KOPT-K1 (cell line): ENCODE measurements at regions not wholly inside any gene's neighbourhood (a gene's known extent, or its start where the extent isn't known, plus 50 kb on each side); places are given as distances from the start of the nearest gene placed in this dataset.

Experiments used
- H3K27ac ChIP-seq: fragments of 200-600 bp; sonication (generic); 2 replicates; pipeline ENCODE4 v1.5.1; 2016; ENCODE audit warnings: antibody characterized with exemption, mild to moderate bottlenecking, low read depth, low read length; ENCODE audit not compliant: poor library complexity, severe bottlenecking
- H3K36me3 ChIP-seq: fragments of 200-600 bp; sonication (generic); 2 replicates; pipeline ENCODE4 v1.5.1; 2017; ENCODE audit warnings: antibody characterized with exemption, mild to moderate bottlenecking, low read length, moderate library complexity; ENCODE audit not compliant: insufficient read depth
- H3K9me3 ChIP-seq: fragments of 200-600 bp; sonication (generic); 2 replicates; pipeline ENCODE4 v1.5.1; 2017; ENCODE audit warnings: antibody characterized with exemption, low read length, mild to moderate bottlenecking; ENCODE audit not compliant: insufficient read depth, poor library complexity, severe bottlenecking

- no peak overlapping the region for H3K27ac ChIP-seq
- H3K36me3 ChIP-seq: no peaks in the 10 kb centered on the region
- H3K9me3 ChIP-seq: no peaks in the 10 kb centered on the region
Measured at GRCh38 chr17:73715769-73716168, 71.5 kb upstream of the SDK2 start.

GRCh38 chr17:73717690-73718089 is 73.4 kb upstream of the SDK2 start:
- no peaks in the 10 kb centered on the region for H3K9me3 ChIP-seq
- H3K27ac ChIP-seq: no peak overlapping the region
- H3K36me3 ChIP-seq: no peaks in the 10 kb centered on the region

DNA sequence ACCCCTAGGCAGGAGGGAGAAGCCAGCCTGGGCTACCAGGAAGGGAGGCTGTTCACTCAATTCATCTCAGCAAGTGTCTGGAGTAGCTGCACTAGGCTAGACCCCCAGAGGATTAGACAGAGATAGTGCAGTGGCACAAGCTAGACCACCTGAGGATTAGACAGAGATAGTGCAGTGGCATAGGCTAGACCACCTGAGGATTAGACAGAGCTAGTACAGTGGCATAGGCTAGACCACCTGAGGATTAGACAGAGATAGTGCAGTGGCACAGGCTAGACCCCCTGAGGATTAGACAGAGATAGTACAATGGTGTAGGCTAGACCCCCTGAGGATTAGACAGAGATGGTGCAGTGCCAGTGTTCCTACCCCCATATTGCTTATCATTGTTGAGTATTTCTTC is 74.1 kb upstream of the SDK2 start:
- no peaks in the 10 kb centered on the region for H3K9me3 ChIP-seq
- no peaks in the 10 kb centered on the region for H3K36me3 ChIP-seq
- H3K27ac ChIP-seq: no peak overlapping the region

- Histone ChIP-seq H3K27ac (peak overlapping the region; percentile 57), H3K36me3 (no peaks in the 10 kb centered on the region), H3K9me3 (no peaks in the 10 kb centered on the region)
Measured at GRCh38 chr17:73718912-73719311, 74.7 kb upstream of the SDK2 start.

DNA sequence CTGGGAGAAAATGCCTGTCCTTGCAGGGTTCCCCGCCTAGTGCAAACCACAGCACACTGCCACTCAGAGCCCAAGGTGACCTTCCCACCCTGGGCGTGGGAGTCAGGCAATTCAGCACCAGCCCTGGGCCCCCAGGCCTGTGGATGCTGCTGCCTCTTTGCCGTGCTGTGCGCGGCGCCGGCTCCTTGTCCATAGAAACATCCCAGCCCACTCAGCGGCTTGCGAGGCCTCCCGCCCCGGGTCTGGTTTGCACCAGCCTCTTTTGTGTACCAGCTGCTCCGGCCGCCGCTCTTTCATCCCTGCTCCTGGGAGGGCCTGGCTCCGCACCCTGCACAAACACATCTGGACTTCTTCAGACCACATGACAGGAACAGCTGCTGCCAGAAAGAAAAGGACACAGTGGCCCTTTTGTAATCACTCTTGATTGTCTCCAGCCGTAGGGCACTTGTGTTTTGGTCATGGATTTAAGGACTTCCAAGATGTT is 75.4 kb upstream of the SDK2 start:
- Histone ChIP-seq H3K9me3 (no peaks in the 10 kb centered on the region), H3K27ac (peak overlapping the region; percentile 57), H3K36me3 (no peaks in the 10 kb centered on the region)

DNA sequence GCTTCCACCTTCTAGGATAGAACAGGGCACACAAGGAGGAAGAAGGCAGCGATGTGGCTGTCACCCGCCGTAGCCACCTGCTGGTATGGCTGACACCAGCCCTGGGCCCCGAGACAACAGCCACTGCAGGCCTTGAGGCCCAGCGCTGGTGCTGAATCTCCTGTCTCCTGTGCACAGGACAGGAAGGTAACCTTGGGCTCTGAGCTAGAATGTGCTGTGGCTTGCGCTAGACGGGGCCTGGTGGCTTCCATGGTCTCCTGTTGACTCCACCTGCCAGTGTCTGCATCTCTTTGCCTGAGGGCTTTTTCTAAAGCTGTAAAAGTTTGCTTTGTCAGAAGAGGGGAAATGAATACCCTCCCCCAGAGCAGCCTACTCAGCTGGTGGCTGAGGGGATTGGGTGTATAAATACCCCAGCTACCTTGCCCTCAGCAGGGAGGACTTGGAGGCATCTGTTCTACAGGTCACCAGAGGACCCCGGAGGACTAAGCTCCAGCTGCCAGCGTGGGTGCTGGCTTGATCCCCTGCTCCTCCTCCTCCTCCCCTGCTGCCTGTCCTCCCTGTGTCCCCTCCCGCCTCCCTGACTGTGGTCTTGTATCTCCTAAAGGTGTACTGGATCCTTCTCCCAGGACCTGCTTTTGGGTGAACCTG is 76.1 kb upstream of the SDK2 start:
- H3K9me3 ChIP-seq: no peaks in the 10 kb centered on the region
- no peaks in the 10 kb centered on the region for H3K36me3 ChIP-seq
- peak overlapping the region; percentile 57 for H3K27ac ChIP-seq

DNA sequence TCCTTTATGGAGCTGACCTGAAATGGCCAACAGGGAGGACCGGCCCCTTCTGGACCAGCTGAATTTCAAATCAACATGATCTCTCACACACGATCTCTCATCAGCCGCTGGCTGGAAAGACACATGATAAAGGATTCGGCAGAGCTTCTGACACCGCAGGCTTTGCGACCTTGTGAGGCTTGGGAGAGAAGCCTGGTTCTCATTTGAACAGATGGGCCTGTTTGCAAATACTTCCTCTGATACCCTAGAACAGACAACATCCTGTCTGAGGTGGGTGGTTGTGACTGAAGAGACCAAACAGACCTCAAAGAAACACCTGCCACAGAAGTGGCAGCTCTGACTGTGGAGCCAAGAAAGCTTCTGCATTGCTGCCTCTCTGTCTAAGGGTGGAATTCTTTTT is 77.9 kb upstream of the SDK2 start:
- Histone ChIP-seq H3K27ac (peak overlapping the region; percentile 68), H3K9me3 (no peaks in the 10 kb centered on the region), H3K36me3 (no peaks in the 10 kb centered on the region)

DNA sequence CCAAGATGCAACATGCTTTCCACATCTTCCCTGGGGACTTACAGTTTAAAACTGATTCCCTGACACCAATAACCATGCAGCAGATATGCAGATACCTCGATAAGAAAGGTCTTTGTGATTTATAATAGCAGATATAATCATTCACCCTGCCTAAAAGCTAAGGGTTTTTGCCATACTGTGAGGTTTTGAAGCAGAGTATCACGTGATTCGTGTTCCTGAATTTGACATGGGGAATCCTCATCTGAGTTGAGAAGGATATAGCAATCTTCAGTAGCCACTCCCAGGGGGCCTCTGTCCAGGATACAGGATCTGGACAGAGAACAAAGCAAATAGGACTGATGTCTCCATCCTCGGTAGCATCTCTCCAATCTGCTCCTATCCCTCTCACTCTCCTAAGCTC is 79.1 kb upstream of the SDK2 start:
- peak overlapping the region; percentile 61 for H3K27ac ChIP-seq
- no peaks in the 10 kb centered on the region for H3K9me3 ChIP-seq
- no peaks in the 10 kb centered on the region for H3K36me3 ChIP-seq

DNA sequence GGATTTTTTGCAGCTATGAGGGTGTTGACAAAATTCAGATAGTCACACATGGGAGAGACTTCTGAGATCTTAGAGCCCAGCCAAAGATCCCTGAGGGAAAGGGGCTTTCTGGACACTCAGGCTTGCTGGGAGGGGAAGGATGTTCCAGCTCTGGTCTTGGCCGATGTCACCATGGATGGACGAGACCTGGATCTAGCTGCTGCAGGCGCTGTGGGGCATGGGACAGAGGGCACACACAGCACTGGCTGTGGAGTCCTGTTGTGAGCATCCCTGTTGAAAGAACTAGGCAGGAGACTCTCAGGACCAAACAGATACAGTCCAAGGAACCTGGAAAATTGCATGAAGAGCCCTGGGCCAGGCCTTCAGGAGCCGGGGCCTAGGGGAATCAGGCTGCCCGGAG is 80.1 kb upstream of the SDK2 start:
- Histone ChIP-seq H3K27ac (no peak overlapping the region), H3K36me3 (no peaks in the 10 kb centered on the region), H3K9me3 (no peaks in the 10 kb centered on the region)

DNA sequence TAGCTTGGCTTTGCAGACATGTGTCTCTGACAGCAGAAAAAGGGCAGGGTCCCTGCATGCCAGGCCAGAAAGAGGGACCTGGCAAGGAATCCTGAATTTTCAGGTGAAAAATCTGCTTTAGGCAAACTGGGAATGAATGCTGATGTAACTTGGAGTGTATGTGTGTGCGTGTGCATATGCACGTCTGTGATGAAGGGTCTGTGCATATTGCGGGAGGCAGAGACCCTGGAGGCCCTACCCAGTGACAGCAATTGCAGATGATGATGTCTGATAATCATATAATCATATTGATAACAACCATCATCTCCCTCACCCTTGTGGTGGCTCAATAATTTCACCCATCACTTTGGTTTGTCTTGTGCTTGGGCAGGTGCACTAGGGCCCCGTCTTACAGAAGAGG is 80.7 kb upstream of the SDK2 start:
- no peak overlapping the region for H3K27ac ChIP-seq
- no peaks in the 10 kb centered on the region for H3K36me3 ChIP-seq
- H3K9me3 ChIP-seq: peaks cover 3% of the 10 kb centered on the region

GRCh38 chr17:73725794-73726515 is 81.7 kb upstream of the SDK2 start:
- H3K27ac ChIP-seq: no peak overlapping the region
- no peaks in the 10 kb centered on the region for H3K36me3 ChIP-seq

DNA sequence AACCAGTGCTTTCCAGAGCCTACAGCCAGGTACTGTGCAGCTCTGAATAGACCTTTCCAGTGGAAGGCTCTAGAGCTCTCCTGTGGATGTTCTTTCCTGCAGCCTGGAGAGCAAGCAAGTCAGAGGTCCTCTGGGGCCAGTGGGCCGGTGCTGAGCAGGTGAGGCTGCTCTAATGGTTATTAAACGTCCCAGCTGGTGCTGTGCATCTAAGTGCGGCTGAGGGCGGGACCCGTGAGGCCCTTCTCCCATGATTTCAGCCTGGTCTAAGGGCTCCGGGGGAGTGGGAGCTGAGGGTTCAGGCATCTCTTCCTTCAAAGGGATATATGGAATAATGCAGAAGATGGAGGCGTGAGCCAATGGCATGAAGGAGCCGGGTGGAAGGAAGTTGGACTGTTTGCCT is 83.7 kb upstream of the SDK2 start:
- Histone ChIP-seq H3K27ac (no peak overlapping the region), H3K36me3 (no peaks in the 10 kb centered on the region), H3K9me3 (peaks cover 26% of the 10 kb centered on the region)

More at GRCh38 chr17:73725794-73726515, 81.7 kb upstream of the SDK2 start:
- peaks cover 13% of the 10 kb centered on the region for H3K9me3 ChIP-seq

- H3K27ac ChIP-seq: no peak overlapping the region
- peaks cover 26% of the 10 kb centered on the region for H3K9me3 ChIP-seq
Measured at GRCh38 chr17:73729101-73729500, 84.9 kb upstream of the SDK2 start.

DNA sequence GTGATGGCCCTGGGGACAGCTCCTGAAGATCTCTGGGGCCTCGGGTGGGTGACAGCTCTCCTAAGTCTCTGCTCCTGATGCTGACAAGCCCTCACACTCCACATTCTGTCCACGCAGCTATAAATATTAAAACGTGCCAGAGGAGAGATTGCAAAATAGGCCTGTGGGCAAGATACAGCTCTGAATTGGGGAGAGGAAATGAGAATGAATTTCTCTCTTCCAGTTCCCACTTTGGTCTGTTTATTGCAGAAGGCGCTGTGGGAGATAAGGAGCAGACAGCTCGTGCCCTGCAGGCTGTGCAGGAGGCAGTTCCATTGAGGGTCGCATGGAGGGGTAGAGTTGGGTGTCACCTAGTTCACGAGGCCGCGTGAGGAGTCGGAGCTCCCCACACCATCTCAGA is 87.5 kb upstream of the SDK2 start:
- Histone ChIP-seq H3K27ac (no peak overlapping the region), H3K9me3 (peaks cover 26% of the 10 kb centered on the region), H3K36me3 (no peaks in the 10 kb centered on the region)

More at GRCh38 chr17:73729101-73729500, 84.9 kb upstream of the SDK2 start:
- H3K36me3 ChIP-seq: no peaks in the 10 kb centered on the region

DNA sequence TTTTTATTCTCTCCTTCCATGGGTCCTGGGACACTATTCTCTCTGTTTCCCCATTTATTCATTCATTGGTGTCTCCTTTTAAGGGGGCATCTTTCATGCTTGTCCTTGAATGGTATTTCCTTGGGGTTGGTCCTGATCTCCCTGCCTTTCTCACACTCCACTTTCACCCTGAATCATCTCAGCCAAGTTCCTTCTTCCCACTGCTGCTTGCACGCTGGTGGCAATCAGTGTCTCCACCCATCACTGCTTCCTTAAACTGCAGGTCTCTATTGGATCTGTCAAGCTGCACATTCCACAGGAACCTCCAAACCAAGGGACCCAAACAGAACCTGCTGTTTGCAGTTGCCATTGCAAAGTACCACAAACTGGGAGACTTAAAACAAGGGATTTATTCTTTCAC is 89.3 kb upstream of the SDK2 start:
- Histone ChIP-seq H3K27ac (no peak overlapping the region), H3K9me3 (peaks cover 26% of the 10 kb centered on the region), H3K36me3 (no peaks in the 10 kb centered on the region)

DNA sequence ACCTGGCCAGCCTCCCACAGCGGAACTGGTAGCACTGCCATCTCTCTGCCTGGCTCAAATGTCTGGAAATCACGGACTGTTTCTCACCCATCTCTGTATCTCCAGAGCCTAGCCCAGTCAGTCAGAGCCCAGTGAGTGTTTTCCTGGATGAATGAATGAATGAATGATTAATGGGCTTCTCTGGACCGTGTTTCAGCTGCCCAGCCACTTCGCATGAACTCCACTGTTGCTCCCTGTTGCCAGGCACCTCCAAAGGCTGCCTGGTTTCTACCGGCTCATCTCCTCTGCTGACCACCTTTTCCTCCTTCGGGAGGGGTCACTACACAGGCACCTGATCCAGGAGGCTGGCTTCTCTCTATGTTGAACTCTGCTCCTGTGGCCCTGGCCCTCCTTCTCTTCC is 91.0 kb upstream of the SDK2 start:
- no peak overlapping the region for H3K27ac ChIP-seq
- H3K9me3 ChIP-seq: peaks cover 20% of the 10 kb centered on the region
- no peaks in the 10 kb centered on the region for H3K36me3 ChIP-seq
